PC-9 (cell line): ENCODE measurements at regions not wholly inside any gene's neighbourhood (a gene's known extent, or its start where the extent isn't known, plus 50 kb on each side); places are given as distances from the start of the nearest gene placed in this dataset.

Source experiments
- BruUV-seq: library from RNA; stranded (reverse); fragments of 400-500 nt; replicated peaks from 2 replicates; lab custom pipeline; 2021; lab: Mats Ljungman, UMichigan
- CTCF ChIA-PET: fragments of 300-600 bp; sonication (Branson Sonifier 250); formaldehyde crosslinking; loops from one replicate; lab custom pipeline; 2022; ENCODE audit warnings: antibody characterized with exemption; lab: Charles Lee
- POLR2A ChIA-PET: fragments of 300-600 bp; sonication (Branson Sonifier 250); formaldehyde crosslinking; loops from one replicate; lab custom pipeline; 2022; ENCODE audit warnings: antibody characterized with exemption; ENCODE audit not compliant: unreplicated experiment; lab: Charles Lee
- DNase-seq, 2 experiments: peaks; one replicate each; pipeline versions ENCODE4 v3.0.0 to v3.0.0-alpha.2; 2015 to 2022; ENCODE audit warnings: mixed read lengths in 1 of 2
- H2AFZ ChIP-seq: fragments of 200-600 bp; sonication (generic); 2 replicates; pipeline ENCODE4 v1.8.1; 2017; ENCODE audit warnings: antibody characterized with exemption
- H3F3A ChIP-seq: fragments of 200-600 bp; sonication (generic); 2 replicates; pipeline ENCODE4 v1.8.1; 2017; ENCODE audit warnings: antibody characterized with exemption, mild to moderate bottlenecking, low read depth; ENCODE audit not compliant: insufficient read depth
- H3K27ac ChIP-seq: fragments of 200-600 bp; sonication (generic); 2 replicates; pipeline ENCODE4 v1.6.1; 2016; ENCODE audit warnings: mixed run types
- H3K27me3 ChIP-seq: fragments of 200-600 bp; sonication (generic); 2 replicates; pipeline ENCODE4 v1.6.1; 2016; ENCODE audit warnings: low read depth, mixed run types; ENCODE audit not compliant: insufficient read depth
- H3K36me3 ChIP-seq: fragments of 200-600 bp; sonication (generic); 2 replicates; pipeline ENCODE4 v1.6.1; 2016; ENCODE audit warnings: low read depth, mixed run types
- H3K4me1 ChIP-seq: fragments of 200-600 bp; sonication (generic); replicated peaks from 2 replicates; pipeline ENCODE4 v1.6.1; 2016; ENCODE audit warnings: mixed run types; ENCODE audit not compliant: insufficient read depth
- H3K4me2 ChIP-seq: fragments of 200-600 bp; sonication (generic); 2 replicates; pipeline ENCODE4 v1.6.1; 2017; ENCODE audit warnings: mixed run types
- H3K4me3 ChIP-seq: fragments of 200-600 bp; sonication (generic); 2 replicates; pipeline ENCODE4 v1.6.1; 2016; ENCODE audit warnings: mixed run types
- H3K79me2 ChIP-seq: fragments of 200-600 bp; sonication (generic); 2 replicates; pipeline ENCODE4 v1.6.1; 2017; ENCODE audit warnings: low read depth, mixed run types
- H3K9me2 ChIP-seq: fragments of 200-600 bp; sonication (generic); 2 replicates; pipeline ENCODE4 v1.8.1; 2017; ENCODE audit warnings: mild to moderate bottlenecking; ENCODE audit not compliant: insufficient read depth
- H3K9me3 ChIP-seq: fragments of 200-600 bp; sonication (generic); 2 replicates; pipeline ENCODE4 v1.8.1; 2016; ENCODE audit warnings: low read depth; ENCODE audit not compliant: insufficient read depth
- H4K20me1 ChIP-seq: fragments of 200-600 bp; sonication (generic); 2 replicates; pipeline ENCODE4 v1.8.1; 2017; ENCODE audit not compliant: insufficient read depth
- CTCF ChIP-seq: fragments of 200-600 bp; sonication (generic); conservative IDR thresholded peaks from 2 replicates; pipeline ENCODE4 v1.6.1; 2017; ENCODE audit warnings: mixed run types, antibody characterized with exemption, mild to moderate bottlenecking, moderate library complexity
- EZH2 ChIP-seq: fragments of 200-600 bp; sonication (generic); IDR thresholded peaks from 2 replicates; pipeline ENCODE4 v1.8.0; 2017; ENCODE audit warnings: antibody characterized with exemption, low read depth
- intact Hi-C: fragments of 100-400 bp; cut with micrococcal nuclease; formaldehyde crosslinking; loops from one replicate; pipeline ENCODE4 v1.10.0; 2022; ENCODE audit not compliant: unreplicated experiment

GRCh38 chr5:38657020-38657419 lies 100.6 kb upstream of the LIFR start:
- Histone ChIP-seq H3K9me3 (no peaks in the 10 kb centered on the region), H3K4me1 (no peaks in the 10 kb centered on the region), H3K79me2 (no peaks in the 10 kb centered on the region), H3K27ac (no peak overlapping the region), H3K9me2 (no peaks in the 10 kb centered on the region), H3K36me3 (no peaks in the 10 kb centered on the region), H3K27me3 (no peaks in the 10 kb centered on the region), H3K4me3 (no peak overlapping the region), H3F3A (no peaks in the 10 kb centered on the region), H3K4me2 (no peak overlapping the region), H2AFZ (no peak overlapping the region), H4K20me1 (no peaks in the 10 kb centered on the region)
- no TSS peak for BruUV-seq
- ChIA-PET CTCF (no interaction called here), POLR2A (no interaction called here)
- DNase-seq, result no peak
- intact Hi-C loops, result no loop called here
- no peak for TF ChIP-seq CTCF
- TF ChIP-seq EZH2, result no peak

- no peaks in the 10 kb centered on the region for H3K9me2 ChIP-seq
- no peaks in the 10 kb centered on the region for H3K79me2 ChIP-seq
- peak overlapping the region; percentile 85 for H2AFZ ChIP-seq
- H3F3A ChIP-seq, result no peaks in the 10 kb centered on the region
- no peaks in the 10 kb centered on the region for H3K36me3 ChIP-seq
- H3K27ac ChIP-seq, result peak overlapping the region; percentile 40
- no peaks in the 10 kb centered on the region for H4K20me1 ChIP-seq
- TF ChIP-seq CTCF (no peak), EZH2 (no peak)
- H3K9me3 ChIP-seq, result no peaks in the 10 kb centered on the region
- POLR2A ChIA-PET, result interaction anchor here (0.5 to 0.9 kb wide), 10 partner anchors 23 to 883 kb away, joined by 3 to 7 read pairs (median 4); no protein-coding TSS in a partner anchor
- CTCF ChIA-PET, result interaction anchor here (0.9 to 1.0 kb wide), 3 partner anchors 63 to 240 kb away, joined by 3 to 7 read pairs (median 4); no protein-coding TSS in a partner anchor
- H3K4me1 ChIP-seq, result no peaks in the 10 kb centered on the region
- peak overlapping the region; percentile 73 for H3K4me2 ChIP-seq
- DNase-seq, result peak; percentile 82 to 88
- BruUV-seq, result no TSS peak
- H3K4me3 ChIP-seq, result peak overlapping the region; percentile 57; the same call in 1 of the 2 replicates
- intact Hi-C loops, result loop anchor here (1.0 to 2.0 kb wide), 3 partner anchors 51 to 103 kb away; partner anchors contain the start of gene LIFR
- H3K27me3 ChIP-seq, result no peaks in the 10 kb centered on the region
These were observed 103.8 kb upstream of the LIFR start for GRCh38 chr5:38660194-38660668.

- intact Hi-C loops, result no loop called here
- Histone ChIP-seq H3K79me2 (no peaks in the 10 kb centered on the region), H3F3A (no peaks in the 10 kb centered on the region), H3K27me3 (no peaks in the 10 kb centered on the region), H3K36me3 (no peaks in the 10 kb centered on the region), H3K27ac (no peak overlapping the region), H3K4me2 (no peak overlapping the region), H3K9me2 (no peaks in the 10 kb centered on the region), H3K4me1 (no peaks in the 10 kb centered on the region), H4K20me1 (no peaks in the 10 kb centered on the region), H3K9me3 (no peaks in the 10 kb centered on the region), H2AFZ (no peak overlapping the region), H3K4me3 (no peak overlapping the region)
- TF ChIP-seq EZH2 (no peak), CTCF (no peak)
- ChIA-PET CTCF (interaction anchor here (0.6 to 1.2 kb wide), 3 partner anchors 66 to 980 kb away, joined by 3 to 5 read pairs (median 3); no protein-coding TSS in a partner anchor), POLR2A (interaction anchor here (0.7 kb wide), 1 partner anchor 293 kb away, joined by 3 read pairs; no protein-coding TSS in a partner anchor)
- no TSS peak for BruUV-seq
- DNase-seq, result no peak
These were observed 105.6 kb upstream of the LIFR start for GRCh38 chr5:38662090-38662489.
